Progenitor cell of endocrine pancreas (in vitro differentiated cells): ENCODE measurements at regions not wholly inside any gene's neighbourhood (a gene's known extent, or its start where the extent isn't known, plus 50 kb on each side); places are given as distances from the start of the nearest gene placed in this dataset.

Experiments
- DNase-seq: peaks from one replicate; pipeline ENCODE4 v3.0.0; 2021; ENCODE audit warnings: low spot score; ENCODE audit not compliant: unreplicated experiment
- H3K27ac Mint-ChIP-seq: 2 replicates; pipeline ENCODE4 v1.8.0; 2021; ENCODE audit warnings: mild to moderate bottlenecking, moderate library complexity, mixed read lengths
- H3K27me3 Mint-ChIP-seq: 2 replicates; pipeline ENCODE4 v1.8.0; 2021; ENCODE audit warnings: mixed read lengths
- H3K36me3 Mint-ChIP-seq: 2 replicates; pipeline ENCODE4 v1.8.0; 2022; ENCODE audit warnings: mixed read lengths; ENCODE audit not compliant: insufficient read depth
- H3K4me1 Mint-ChIP-seq: 2 replicates; pipeline ENCODE4 v1.8.0; 2021; ENCODE audit warnings: low read depth, mixed read lengths
- H3K4me3 Mint-ChIP-seq: 2 replicates; pipeline ENCODE4 v1.8.0; 2021; ENCODE audit warnings: low read depth, mild to moderate bottlenecking, moderate library complexity, mixed read lengths
- H3K9me3 Mint-ChIP-seq: 2 replicates; pipeline ENCODE4 v1.8.0; 2021; ENCODE audit warnings: low read depth, mixed read lengths
- TF ChIP-seq, protein P1 (sequence below): fragments of 200-600 bp; sonication (generic); IDR thresholded peaks from one replicate; pipeline ENCODE4 v1.5.0; 2021; ENCODE audit warnings: antibody characterized with exemption, mild to moderate bottlenecking; ENCODE audit not compliant: unreplicated experiment

GRCh38 chr1:70666381-70667140 lies 255.5 kb downstream of the CTH start:
- Mint-ChIP-seq H3K36me3 (no peaks in the 10 kb centered on the region), H3K4me1 (peaks cover 50% of the 10 kb centered on the region), H3K27me3 (no peaks in the 10 kb centered on the region), H3K27ac (peak overlapping the region; percentile 86), H3K9me3 (peaks cover 3% of the 10 kb centered on the region), H3K4me3 (no peak overlapping the region)
- TF ChIP-seq, protein P1, sequence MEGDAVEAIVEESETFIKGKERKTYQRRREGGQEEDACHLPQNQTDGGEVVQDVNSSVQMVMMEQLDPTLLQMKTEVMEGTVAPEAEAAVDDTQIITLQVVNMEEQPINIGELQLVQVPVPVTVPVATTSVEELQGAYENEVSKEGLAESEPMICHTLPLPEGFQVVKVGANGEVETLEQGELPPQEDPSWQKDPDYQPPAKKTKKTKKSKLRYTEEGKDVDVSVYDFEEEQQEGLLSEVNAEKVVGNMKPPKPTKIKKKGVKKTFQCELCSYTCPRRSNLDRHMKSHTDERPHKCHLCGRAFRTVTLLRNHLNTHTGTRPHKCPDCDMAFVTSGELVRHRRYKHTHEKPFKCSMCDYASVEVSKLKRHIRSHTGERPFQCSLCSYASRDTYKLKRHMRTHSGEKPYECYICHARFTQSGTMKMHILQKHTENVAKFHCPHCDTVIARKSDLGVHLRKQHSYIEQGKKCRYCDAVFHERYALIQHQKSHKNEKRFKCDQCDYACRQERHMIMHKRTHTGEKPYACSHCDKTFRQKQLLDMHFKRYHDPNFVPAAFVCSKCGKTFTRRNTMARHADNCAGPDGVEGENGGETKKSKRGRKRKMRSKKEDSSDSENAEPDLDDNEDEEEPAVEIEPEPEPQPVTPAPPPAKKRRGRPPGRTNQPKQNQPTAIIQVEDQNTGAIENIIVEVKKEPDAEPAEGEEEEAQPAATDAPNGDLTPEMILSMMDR, result no peak
- no peak for DNase-seq

DNA sequence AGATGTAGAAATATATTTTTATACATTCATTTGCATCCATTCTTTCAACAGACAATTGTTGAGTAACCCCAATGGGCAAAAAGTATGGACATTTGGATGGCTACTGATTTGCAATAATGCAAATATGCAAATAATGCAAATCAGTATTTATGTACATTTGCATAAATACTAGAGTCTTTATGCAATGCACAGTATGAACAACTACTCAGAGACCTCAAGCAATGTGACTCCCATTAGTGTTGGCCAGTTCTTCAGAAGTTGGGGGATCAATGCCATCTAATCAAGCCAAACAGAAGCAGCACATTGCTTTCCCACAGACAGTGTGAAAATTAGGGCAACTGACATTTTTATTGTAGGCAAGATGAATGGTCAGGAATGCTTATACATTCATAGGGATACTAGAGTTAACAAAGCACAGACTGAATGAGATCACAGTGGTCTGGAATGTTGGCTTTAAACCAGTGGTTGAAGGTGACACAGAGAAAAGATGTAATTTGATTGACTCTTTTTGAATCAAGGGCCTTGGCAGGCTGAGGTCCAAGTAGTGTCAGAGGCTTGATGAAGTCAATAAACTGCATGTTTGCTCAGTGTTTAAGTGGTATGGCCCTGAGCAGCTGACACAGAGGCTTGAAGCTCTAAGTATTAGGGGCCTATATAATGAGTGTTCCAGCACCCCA lies 256.6 kb downstream of the CTH start:
- Mint-ChIP-seq H3K27ac (peak overlapping the region; percentile 89), H3K9me3 (peaks cover 3% of the 10 kb centered on the region), H3K27me3 (no peaks in the 10 kb centered on the region), H3K36me3 (no peaks in the 10 kb centered on the region), H3K4me3 (no peak overlapping the region), H3K4me1 (peaks cover 50% of the 10 kb centered on the region)
- no peak for DNase-seq
- TF ChIP-seq, protein P1, result no peak

- DNase-seq, result no peak
- H3K27me3 Mint-ChIP-seq, result no peaks in the 10 kb centered on the region
- no peak overlapping the region for H3K27ac Mint-ChIP-seq
- TF ChIP-seq, protein P1, result no peak
- no peaks in the 10 kb centered on the region for H3K36me3 Mint-ChIP-seq
- H3K4me3 Mint-ChIP-seq, result no peak overlapping the region
- peaks cover 53% of the 10 kb centered on the region for H3K4me1 Mint-ChIP-seq
- H3K9me3 Mint-ChIP-seq, result peaks cover 3% of the 10 kb centered on the region
These were observed 259.9 kb downstream of the CTH start for GRCh38 chr1:70671006-70671405.

DNA sequence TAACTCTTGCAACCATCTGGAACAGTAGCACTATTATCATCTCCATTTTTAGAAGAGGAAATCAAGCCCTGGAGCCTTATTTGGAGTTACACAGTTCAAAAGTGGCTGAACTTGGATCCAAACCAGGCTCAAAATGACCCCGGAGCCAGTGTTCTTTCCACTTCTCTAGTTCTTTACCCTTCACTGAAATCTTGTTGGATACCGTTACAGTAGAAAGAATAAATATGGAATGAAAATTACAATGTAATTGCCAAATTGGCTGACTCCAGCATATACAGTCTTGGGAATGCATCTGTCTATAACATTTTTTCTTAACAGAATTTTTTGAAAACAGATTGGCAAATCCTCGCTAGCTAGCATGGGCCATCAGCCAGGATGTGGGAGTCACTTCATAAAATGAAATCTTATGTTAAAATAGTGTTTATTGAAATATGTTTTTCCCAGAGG lies 261.4 kb downstream of the CTH start:
- Mint-ChIP-seq H3K4me3 (no peak overlapping the region), H3K27me3 (no peaks in the 10 kb centered on the region), H3K36me3 (no peaks in the 10 kb centered on the region), H3K27ac (no peak overlapping the region), H3K9me3 (peaks cover 3% of the 10 kb centered on the region), H3K4me1 (peaks cover 43% of the 10 kb centered on the region)
- no peak for DNase-seq
- TF ChIP-seq, protein P1, result no peak

DNA sequence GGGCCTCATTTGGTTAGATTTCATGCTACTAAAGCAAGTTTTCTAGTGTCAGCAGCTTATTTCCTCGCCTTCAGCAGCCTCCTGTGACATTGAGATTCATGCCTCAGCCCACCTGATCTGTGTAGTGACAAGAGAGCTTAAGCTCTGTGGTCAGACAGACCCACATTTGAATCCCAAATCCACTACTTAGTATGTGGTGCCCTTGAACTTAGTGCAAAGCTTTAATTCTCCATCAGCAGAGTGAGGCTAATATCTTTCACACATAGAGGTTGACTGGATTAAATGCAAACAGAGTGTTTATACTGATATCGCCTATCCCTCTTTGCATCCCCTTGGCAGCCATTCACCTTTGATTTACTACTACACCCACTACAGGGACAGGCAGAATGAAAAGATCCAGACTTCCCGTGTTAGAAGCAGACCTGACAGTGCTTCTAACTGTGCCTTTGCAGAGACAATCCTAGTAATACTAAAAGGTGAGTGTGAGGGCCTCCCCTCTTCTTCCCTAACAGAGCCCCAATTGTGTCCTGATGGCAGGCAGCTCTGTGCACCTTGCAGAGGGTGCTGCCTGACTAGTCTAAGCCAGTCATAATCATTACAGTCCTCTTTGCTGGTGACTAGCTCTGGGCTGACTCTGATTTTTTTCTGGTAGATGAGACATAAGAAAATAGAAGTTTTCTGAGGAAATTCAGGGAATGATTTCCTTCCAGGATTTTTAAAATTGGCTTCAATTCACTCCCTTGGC lies 264.0 kb downstream of the CTH start:
- H3K27ac Mint-ChIP-seq, result peak overlapping the region; percentile 63
- peaks cover 24% of the 10 kb centered on the region for H3K4me1 Mint-ChIP-seq
- H3K27me3 Mint-ChIP-seq, result no peaks in the 10 kb centered on the region
- no peak for DNase-seq
- peaks cover 3% of the 10 kb centered on the region for H3K9me3 Mint-ChIP-seq
- no peaks in the 10 kb centered on the region for H3K36me3 Mint-ChIP-seq
- TF ChIP-seq, protein P1, result no peak
- no peak overlapping the region for H3K4me3 Mint-ChIP-seq
